ENCODE measurements at regions not wholly inside any gene's neighbourhood (a gene's known extent, or its start where the extent isn't known, plus 50 kb on each side); places are given as distances from the start of the nearest gene placed in this dataset.

- intact Hi-C loops (cut with DNase I; ENCODE audit: low total_unique reads) = no loop called here
- TF ChIP-seq POLR2AphosphoS5 (IDR thresholded peaks at IDR 0.05) = no peak
Measured at GRCh38 chr14:97155320-97155719, 358.1 kb downstream of the VRK1 start.

GRCh38 chr14:97155814-97156213 is 358.6 kb downstream of the VRK1 start:
- TF ChIP-seq POLR2AphosphoS5 (IDR thresholded peaks at IDR 0.05) (no peak), POLR2A (IDR thresholded peaks at IDR 0.05) (no peak), CTCF (IDR thresholded peaks at IDR 0.05) (no peak)
- H3K36me3 ChIP-seq = no peaks in the 10 kb centered on the region
- DNase-seq (ENCODE audit: low spot score in 2 of 2) = no peak
- peaks cover 9 to 21% of the 10 kb centered on the region in 2 donors for H3K9me3 ChIP-seq
- H3K4me1 ChIP-seq = no peaks in the 10 kb centered on the region
- no peak overlapping the region for H3K4me3 ChIP-seq
- intact Hi-C loops (cut with DNase I; ENCODE audit: low total_unique reads) = no loop called here
- H3K27me3 ChIP-seq = peaks cover 0 to 21% of the 10 kb centered on the region in 2 donors
- no peak overlapping the region for H3K27ac ChIP-seq

More at GRCh38 chr14:97155320-97155719, 358.1 kb downstream of the VRK1 start:
- Histone ChIP-seq H3K4me1 (no peaks in the 10 kb centered on the region), H3K27me3 (peaks cover 0 to 21% of the 10 kb centered on the region in 2 donors), H3K36me3 (no peaks in the 10 kb centered on the region), H3K4me3 (no peak overlapping the region), H3K9me3 (peaks cover 9 to 19% of the 10 kb centered on the region in 2 donors), H3K27ac (no peak overlapping the region)
- DNase-seq (ENCODE audit: low spot score in 2 of 2) = no peak

- TF ChIP-seq POLR2AphosphoS5 (IDR thresholded peaks at IDR 0.05) = no peak
- no peak for TF ChIP-seq POLR2A (IDR thresholded peaks at IDR 0.05)
- no peak for TF ChIP-seq CTCF (IDR thresholded peaks at IDR 0.05)
- intact Hi-C loops (cut with DNase I; ENCODE audit: low total_unique reads) = no loop called here
- no peak for DNase-seq (ENCODE audit: low spot score in 2 of 2)
Measured at GRCh38 chr14:97156705-97157104, 359.5 kb downstream of the VRK1 start.

GRCh38 chr14:97158102-97158501 is 360.9 kb downstream of the VRK1 start:
- no peak overlapping the region for H3K4me3 ChIP-seq
- no peaks in the 10 kb centered on the region for H3K4me1 ChIP-seq
- H3K36me3 ChIP-seq = no peaks in the 10 kb centered on the region
- intact Hi-C loops (cut with DNase I; ENCODE audit: low total_unique reads) = no loop called here
- no peak for TF ChIP-seq POLR2AphosphoS5 (IDR thresholded peaks at IDR 0.05)
- TF ChIP-seq POLR2A (IDR thresholded peaks at IDR 0.05) = no peak
- no peak for TF ChIP-seq CTCF (IDR thresholded peaks at IDR 0.05)
- no peak overlapping the region for H3K27ac ChIP-seq
- H3K27me3 ChIP-seq = peaks cover 0 to 21% of the 10 kb centered on the region in 2 donors
- DNase-seq (ENCODE audit: low spot score in 2 of 2) = no peak
- peaks cover 9 to 21% of the 10 kb centered on the region in 2 donors for H3K9me3 ChIP-seq

More at GRCh38 chr14:97156705-97157104, 359.5 kb downstream of the VRK1 start:
- H3K27me3 ChIP-seq = peaks cover 0 to 21% of the 10 kb centered on the region in 2 donors
- H3K9me3 ChIP-seq = peaks cover 9 to 21% of the 10 kb centered on the region in 2 donors
- no peaks in the 10 kb centered on the region for H3K36me3 ChIP-seq
- H3K4me1 ChIP-seq = no peaks in the 10 kb centered on the region
- no peak overlapping the region for H3K27ac ChIP-seq
- no peak overlapping the region for H3K4me3 ChIP-seq

- Histone ChIP-seq H3K9me3 (peaks cover 9 to 21% of the 10 kb centered on the region in 2 donors), H3K27ac (no peak overlapping the region), H3K4me3 (no peak overlapping the region), H3K27me3 (peaks cover 0 to 21% of the 10 kb centered on the region in 2 donors), H3K36me3 (no peaks in the 10 kb centered on the region), H3K4me1 (no peaks in the 10 kb centered on the region)
- intact Hi-C loops (cut with DNase I; ENCODE audit: low total_unique reads) = no loop called here
- no peak for TF ChIP-seq CTCF (IDR thresholded peaks at IDR 0.05)
- TF ChIP-seq POLR2A (IDR thresholded peaks at IDR 0.05) = no peak
- TF ChIP-seq POLR2AphosphoS5 (IDR thresholded peaks at IDR 0.05) = no peak
- DNase-seq (ENCODE audit: low spot score in 2 of 2) = no peak
Measured at GRCh38 chr14:97159124-97159523, 361.9 kb downstream of the VRK1 start.

GRCh38 chr14:97162621-97163020 is 365.4 kb downstream of the VRK1 start:
- peaks cover 9 to 21% of the 10 kb centered on the region in 2 donors for H3K9me3 ChIP-seq
- peaks cover 0 to 18% of the 10 kb centered on the region in 2 donors for H3K27me3 ChIP-seq
- no peak overlapping the region for H3K4me3 ChIP-seq
- H3K36me3 ChIP-seq = no peaks in the 10 kb centered on the region
- intact Hi-C loops (cut with DNase I; ENCODE audit: low total_unique reads) = no loop called here
- no peak for DNase-seq (ENCODE audit: low spot score in 2 of 2)
- H3K4me1 ChIP-seq = no peaks in the 10 kb centered on the region
- no peak overlapping the region for H3K27ac ChIP-seq
- TF ChIP-seq POLR2A (IDR thresholded peaks at IDR 0.05) (no peak), POLR2AphosphoS5 (IDR thresholded peaks at IDR 0.05) (no peak)

All from breast epithelium (tissue), 4 donors.